ENCODE measurements at regions not wholly inside any gene's neighbourhood (a gene's known extent, or its start where the extent isn't known, plus 50 kb on each side); places are given as distances from the start of the nearest gene placed in this dataset.
"Not testable (repeated sequence)": the region's sequence is repeated elsewhere in the genome, so short reads cannot be mapped to it uniquely, and the experiment has no call there.

DNA sequence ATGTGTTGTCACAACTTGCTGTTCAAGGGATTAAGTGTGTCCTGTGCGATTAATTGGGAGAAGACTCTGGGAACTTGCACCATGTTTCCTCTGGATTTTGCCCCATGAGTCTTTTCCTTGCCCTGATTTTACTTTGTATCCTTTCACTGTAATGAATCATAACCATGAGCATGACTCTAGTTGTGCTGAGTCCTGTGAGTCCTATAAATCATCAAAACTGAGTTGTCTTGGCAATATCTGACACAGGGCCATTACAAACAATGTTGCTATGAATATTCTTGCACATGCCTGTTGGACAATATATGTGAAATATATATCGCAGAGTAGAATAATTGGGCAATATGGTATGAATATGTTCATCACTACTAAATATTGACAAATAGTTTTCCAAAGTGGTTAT, 56.5 kb upstream of the COL5A2 start:
- TF ChIP-seq EZH2 (IDR thresholded peaks at IDR 0.05; ENCODE audit: borderline replicate concordance, low read length), result no peak
- TF ChIP-seq, protein P1, sequence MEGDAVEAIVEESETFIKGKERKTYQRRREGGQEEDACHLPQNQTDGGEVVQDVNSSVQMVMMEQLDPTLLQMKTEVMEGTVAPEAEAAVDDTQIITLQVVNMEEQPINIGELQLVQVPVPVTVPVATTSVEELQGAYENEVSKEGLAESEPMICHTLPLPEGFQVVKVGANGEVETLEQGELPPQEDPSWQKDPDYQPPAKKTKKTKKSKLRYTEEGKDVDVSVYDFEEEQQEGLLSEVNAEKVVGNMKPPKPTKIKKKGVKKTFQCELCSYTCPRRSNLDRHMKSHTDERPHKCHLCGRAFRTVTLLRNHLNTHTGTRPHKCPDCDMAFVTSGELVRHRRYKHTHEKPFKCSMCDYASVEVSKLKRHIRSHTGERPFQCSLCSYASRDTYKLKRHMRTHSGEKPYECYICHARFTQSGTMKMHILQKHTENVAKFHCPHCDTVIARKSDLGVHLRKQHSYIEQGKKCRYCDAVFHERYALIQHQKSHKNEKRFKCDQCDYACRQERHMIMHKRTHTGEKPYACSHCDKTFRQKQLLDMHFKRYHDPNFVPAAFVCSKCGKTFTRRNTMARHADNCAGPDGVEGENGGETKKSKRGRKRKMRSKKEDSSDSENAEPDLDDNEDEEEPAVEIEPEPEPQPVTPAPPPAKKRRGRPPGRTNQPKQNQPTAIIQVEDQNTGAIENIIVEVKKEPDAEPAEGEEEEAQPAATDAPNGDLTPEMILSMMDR (IDR thresholded peaks at IDR 0.05; ENCODE audit: low read length), result no peak
- no peak overlapping the region for H3K4me2 ChIP-seq (ENCODE audit: low read length)
- no peaks in the 10 kb centered on the region for H3K27me3 ChIP-seq (ENCODE audit: insufficient read depth, low read length)
- no peaks in the 10 kb centered on the region for H3K9me3 ChIP-seq (ENCODE audit: low read length)
- H3K79me2 ChIP-seq (ENCODE audit: insufficient read depth, low read length), result no peaks in the 10 kb centered on the region
- H3K36me3 ChIP-seq (ENCODE audit: insufficient read depth, low read length), result no peaks in the 10 kb centered on the region
- H3K4me3 ChIP-seq (ENCODE audit: low read depth, low read length, poor library complexity, severe bottlenecking), result no peak overlapping the region
- no peaks in the 10 kb centered on the region for H3K4me1 ChIP-seq (ENCODE audit: insufficient read depth, low read length, severe bottlenecking)
- no peak overlapping the region for H3K27ac ChIP-seq (ENCODE audit: low read depth, low read length, poor library complexity, severe bottlenecking)
- H3K9me2 ChIP-seq (ENCODE audit: low read depth, low read length), result no peaks in the 10 kb centered on the region
- no peaks in the 10 kb centered on the region for H3F3A ChIP-seq (ENCODE audit: insufficient read depth, low read length)
- H2AFZ ChIP-seq (ENCODE audit: low read length), result no peak overlapping the region
- no peaks in the 10 kb centered on the region for H4K20me1 ChIP-seq (ENCODE audit: insufficient read depth, low read length)
- H3K9ac ChIP-seq (ENCODE audit: low read length), result no peak overlapping the region

DNA sequence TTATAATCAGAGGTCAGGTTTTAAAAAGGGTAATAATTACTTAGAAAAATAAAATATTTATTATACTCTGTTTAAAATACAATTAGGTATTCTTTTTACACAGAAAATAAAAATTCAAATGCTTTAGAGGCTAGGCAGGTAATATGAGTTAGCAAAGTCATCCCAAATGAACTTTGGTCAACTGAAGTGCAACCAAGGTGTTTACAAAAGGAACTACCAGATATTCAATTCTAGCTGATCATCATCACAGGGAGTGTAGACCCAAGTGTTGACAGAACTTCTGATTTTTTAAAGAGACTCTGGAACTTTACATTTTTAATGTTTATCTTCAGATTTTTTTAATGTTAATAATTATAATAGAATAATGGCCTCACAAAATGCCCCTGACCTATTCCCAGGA, 59.3 kb upstream of the COL5A2 start:
- no peaks in the 10 kb centered on the region for H4K20me1 ChIP-seq (ENCODE audit: insufficient read depth, low read length)

DNA sequence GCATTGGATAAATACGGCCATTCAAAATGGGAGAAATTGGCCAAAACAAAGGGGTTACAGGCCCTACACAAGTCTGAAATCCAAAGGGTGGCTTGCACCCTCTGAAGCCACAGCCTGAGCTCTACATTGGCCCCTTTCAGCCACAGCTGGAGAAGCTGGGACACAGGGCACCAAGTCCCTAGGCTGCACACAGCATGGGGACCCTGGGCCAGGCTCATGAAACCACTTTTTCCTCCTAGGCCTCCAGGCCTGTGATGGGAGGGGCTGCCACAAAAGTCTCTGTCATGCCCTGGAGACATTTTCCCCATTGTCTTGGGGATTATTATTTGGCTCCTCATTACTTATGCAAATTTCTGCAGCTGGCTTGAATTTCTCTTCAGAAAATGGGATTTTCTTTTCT, 64.3 kb upstream of the COL5A2 start:
- H3K9me2 ChIP-seq (ENCODE audit: low read depth, low read length); H3K4me3 ChIP-seq (ENCODE audit: low read depth, low read length, poor library complexity, severe bottlenecking); H3K36me3 ChIP-seq (ENCODE audit: insufficient read depth, low read length); H4K20me1 ChIP-seq (ENCODE audit: insufficient read depth, low read length); H3K79me2 ChIP-seq (ENCODE audit: insufficient read depth, low read length); H3K27ac ChIP-seq (ENCODE audit: low read depth, low read length, poor library complexity, severe bottlenecking); H3K4me2 ChIP-seq (ENCODE audit: low read length); H2AFZ ChIP-seq (ENCODE audit: low read length); H3K9me3 ChIP-seq (ENCODE audit: low read length); H3K9ac ChIP-seq (ENCODE audit: low read length); H3K27me3 ChIP-seq (ENCODE audit: insufficient read depth, low read length); H3F3A ChIP-seq (ENCODE audit: insufficient read depth, low read length); H3K4me1 ChIP-seq (ENCODE audit: insufficient read depth, low read length, severe bottlenecking): not testable (repeated sequence)

More for the DNA sequence above, 59.3 kb upstream of the COL5A2 start:
- Histone ChIP-seq H3K9me3 (ENCODE audit: low read length) (no peaks in the 10 kb centered on the region), H3K4me1 (ENCODE audit: insufficient read depth, low read length, severe bottlenecking) (no peaks in the 10 kb centered on the region), H3K27ac (ENCODE audit: low read depth, low read length, poor library complexity, severe bottlenecking) (no peak overlapping the region), H3K79me2 (ENCODE audit: insufficient read depth, low read length) (no peaks in the 10 kb centered on the region), H3F3A (ENCODE audit: insufficient read depth, low read length) (no peaks in the 10 kb centered on the region), H2AFZ (ENCODE audit: low read length) (no peak overlapping the region), H3K36me3 (ENCODE audit: insufficient read depth, low read length) (no peaks in the 10 kb centered on the region), H3K4me3 (ENCODE audit: low read depth, low read length, poor library complexity, severe bottlenecking) (no peak overlapping the region), H3K9ac (ENCODE audit: low read length) (no peak overlapping the region), H3K4me2 (ENCODE audit: low read length) (no peak overlapping the region), H3K27me3 (ENCODE audit: insufficient read depth, low read length) (no peaks in the 10 kb centered on the region), H3K9me2 (ENCODE audit: low read depth, low read length) (no peaks in the 10 kb centered on the region)
- TF ChIP-seq, protein P1 (IDR thresholded peaks at IDR 0.05; ENCODE audit: low read length), result no peak
- TF ChIP-seq EZH2 (IDR thresholded peaks at IDR 0.05; ENCODE audit: borderline replicate concordance, low read length), result no peak

DNA sequence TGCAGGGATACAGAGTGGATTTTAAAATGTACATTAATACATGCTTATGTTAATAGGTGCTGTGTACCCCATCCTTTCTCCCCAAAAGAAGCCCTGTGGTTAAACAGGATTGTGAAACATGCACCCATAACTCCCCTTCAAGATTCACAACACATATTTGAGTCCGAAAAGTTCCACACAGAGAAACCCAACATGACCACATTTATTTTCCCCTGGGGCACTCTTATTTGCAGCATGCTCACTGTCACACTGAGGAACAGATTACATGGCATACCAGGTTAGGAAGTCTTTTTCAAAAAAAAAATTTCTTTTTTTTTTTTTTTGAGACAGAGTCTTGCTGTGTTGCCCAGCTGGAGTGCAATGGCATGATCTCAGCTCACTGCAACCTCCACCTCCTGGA, 67.7 kb upstream of the COL5A2 start:
- H3K9ac ChIP-seq (ENCODE audit: low read length), result no peak overlapping the region
- TF ChIP-seq, protein P1 (IDR thresholded peaks at IDR 0.05; ENCODE audit: low read length), result no peak
- no peak for TF ChIP-seq EZH2 (IDR thresholded peaks at IDR 0.05; ENCODE audit: borderline replicate concordance, low read length)
- no peak overlapping the region for H3K27ac ChIP-seq (ENCODE audit: low read depth, low read length, poor library complexity, severe bottlenecking)
- no peaks in the 10 kb centered on the region for H3F3A ChIP-seq (ENCODE audit: insufficient read depth, low read length)
- no peaks in the 10 kb centered on the region for H3K27me3 ChIP-seq (ENCODE audit: insufficient read depth, low read length)
- H2AFZ ChIP-seq (ENCODE audit: low read length), result no peak overlapping the region
- no peak overlapping the region for H3K4me3 ChIP-seq (ENCODE audit: low read depth, low read length, poor library complexity, severe bottlenecking)
- H4K20me1 ChIP-seq (ENCODE audit: insufficient read depth, low read length), result no peaks in the 10 kb centered on the region
- H3K4me2 ChIP-seq (ENCODE audit: low read length), result no peak overlapping the region
- no peaks in the 10 kb centered on the region for H3K9me3 ChIP-seq (ENCODE audit: low read length)
- H3K79me2 ChIP-seq (ENCODE audit: insufficient read depth, low read length), result no peaks in the 10 kb centered on the region
- H3K36me3 ChIP-seq (ENCODE audit: insufficient read depth, low read length), result no peaks in the 10 kb centered on the region
- H3K9me2 ChIP-seq (ENCODE audit: low read depth, low read length), result no peaks in the 10 kb centered on the region
- no peaks in the 10 kb centered on the region for H3K4me1 ChIP-seq (ENCODE audit: insufficient read depth, low read length, severe bottlenecking)
